Esophagus (tissue), 2 donors: ENCODE measurements at regions not wholly inside any gene's neighbourhood (a gene's known extent, or its start where the extent isn't known, plus 50 kb on each side); places are given as distances from the start of the nearest gene placed in this dataset.
"Not testable (repeated sequence)": the region's sequence is repeated elsewhere in the genome, so short reads cannot be mapped to it uniquely, and the experiment has no call there.

Experiments
- H3K27ac ChIP-seq, 2 donors: one replicate each; pipeline ENCODE4 v1.5.1; 2013; ENCODE audit warnings: low read depth in 2 of 2, mild to moderate bottlenecking in 2 of 2, inconsistent platforms in 1 of 2, low read length in 1 of 2, moderate library complexity in 1 of 2
- H3K27me3 ChIP-seq, 2 donors: one replicate each; pipeline ENCODE4 v1.6.1; 2013; ENCODE audit warnings: low read length in 2 of 2, control low read depth in 1 of 2, mild to moderate bottlenecking in 1 of 2; ENCODE audit not compliant: insufficient read depth in 2 of 2, control insufficient read depth in 1 of 2
- H3K36me3 ChIP-seq, 2 donors: one replicate each; pipeline ENCODE4 v1.6.1; 2013; ENCODE audit warnings: low read length in 1 of 2; ENCODE audit not compliant: control insufficient read depth in 2 of 2, insufficient read depth in 2 of 2
- H3K4me1 ChIP-seq, 2 donors: one replicate each; pipeline ENCODE4 v1.6.1; 2013; ENCODE audit warnings: low read length in 1 of 2; ENCODE audit not compliant: control insufficient read depth in 2 of 2, insufficient read depth in 2 of 2
- H3K4me3 ChIP-seq, 2 donors: one replicate each; pipeline ENCODE4 v1.5.1; 2013; ENCODE audit warnings: low read length in 2 of 2, mild to moderate bottlenecking in 2 of 2, low read depth in 1 of 2, moderate library complexity in 1 of 2
- H3K9me3 ChIP-seq, 2 donors: one replicate each; pipeline ENCODE4 v1.6.1; 2013; ENCODE audit warnings: mild to moderate bottlenecking in 2 of 2, low read depth in 1 of 2, low read length in 1 of 2, moderate library complexity in 1 of 2; ENCODE audit not compliant: control insufficient read depth in 2 of 2, insufficient read depth in 1 of 2
- WGBS, 2 donors: extraction: QIAGEN DNeasy Blood & Tissue Kit; methylation state at CpG; one replicate each; pipeline ENCODE4 v1.1.7; 2013; 5-methylcytosine and 5-hydroxymethylcytosine counted together
- donor health status: healthy with polysubstance abuse.
- donor health status: Bipolar disorder and iron deficiency.

GRCh38 chr21:26236281-26236680 lies 65.7 kb upstream of the APP start:
- Histone ChIP-seq H3K36me3 (no peaks in the 10 kb centered on the region), H3K27ac (no peak overlapping the region), H3K9me3 (no peaks in the 10 kb centered on the region), H3K4me1 (no peaks in the 10 kb centered on the region), H3K27me3 (no peaks in the 10 kb centered on the region), H3K4me3 (no peak overlapping the region)
- WGBS, 2 donors, result 78 to 81% methylated on average over 4 of the region's 4 CpGs

DNA sequence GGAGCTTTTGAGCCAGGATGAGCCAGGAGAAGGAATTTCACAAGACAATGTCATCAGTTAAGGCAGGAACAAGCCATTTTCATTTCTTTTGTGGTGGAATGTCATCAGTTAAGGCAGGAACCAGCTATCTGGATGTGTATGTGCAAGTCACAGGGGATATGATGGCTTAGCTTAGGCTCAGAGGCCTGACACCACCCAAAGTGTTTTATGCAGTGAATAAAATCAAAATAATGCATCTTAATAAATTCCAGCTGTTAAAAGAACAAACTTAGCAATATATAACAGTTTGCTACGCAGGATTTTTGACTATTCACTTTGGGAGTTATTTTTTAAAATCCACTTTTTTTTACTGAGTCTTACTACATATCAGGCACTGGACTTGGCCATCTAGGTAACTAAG lies 62.7 kb upstream of the APP start:
- not testable (repeated sequence) for H3K27ac ChIP-seq, H3K4me3 ChIP-seq, H3K9me3 ChIP-seq

GRCh38 chr21:26232491-26232890 lies 61.9 kb upstream of the APP start:
- not testable (repeated sequence) for H3K4me3 ChIP-seq, H3K36me3 ChIP-seq, H3K9me3 ChIP-seq, H3K27ac ChIP-seq, H3K27me3 ChIP-seq, H3K4me1 ChIP-seq
- 79 to 92% methylated on average over 8 of the region's 8 CpGs for WGBS, 2 donors

More for the DNA sequence above, 62.7 kb upstream of the APP start:
- H3K4me1 ChIP-seq, H3K36me3 ChIP-seq, H3K27me3 ChIP-seq: not testable (repeated sequence)
- 86 to 88% methylated on average over 1 of the region's 1 CpG for WGBS, 2 donors

GRCh38 chr21:26227130-26227529 lies 56.6 kb upstream of the APP start:
- Histone ChIP-seq H3K36me3 (no peaks in the 10 kb centered on the region), H3K27me3 (no peaks in the 10 kb centered on the region), H3K9me3 (no peaks in the 10 kb centered on the region), H3K4me3 (no peak overlapping the region), H3K27ac (no peak overlapping the region), H3K4me1 (no peaks in the 10 kb centered on the region)
- 78 to 90% methylated on average over 2 of the region's 2 CpGs for WGBS, 2 donors

DNA sequence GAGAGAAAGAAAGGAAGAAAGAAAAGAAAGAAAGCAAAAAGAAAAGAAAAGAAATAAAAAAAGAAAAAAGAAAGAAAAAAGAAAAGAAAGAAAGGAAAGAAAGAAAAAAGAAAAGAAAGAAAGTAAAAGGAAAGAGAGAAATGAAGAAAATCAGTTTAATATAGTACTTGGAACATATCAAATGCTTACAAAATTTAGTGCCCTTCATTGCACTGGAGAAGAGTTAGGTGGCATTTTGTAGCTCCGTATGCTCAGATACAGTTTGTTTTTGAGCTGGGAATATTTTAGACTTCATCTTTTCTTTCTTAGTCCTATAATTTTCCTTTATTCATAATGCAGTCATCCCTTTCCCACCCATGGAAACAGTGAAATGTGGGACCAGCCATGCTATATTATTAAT lies 56.2 kb upstream of the APP start:
- no peaks in the 10 kb centered on the region for H3K4me1 ChIP-seq
- no peak overlapping the region for H3K4me3 ChIP-seq
- H3K27me3 ChIP-seq, result no peaks in the 10 kb centered on the region
- WGBS, 2 donors, result 90 to 96% methylated on average over 1 of the region's 1 CpG
- H3K9me3 ChIP-seq, result no peaks in the 10 kb centered on the region
- H3K27ac ChIP-seq, result no peak overlapping the region
- no peaks in the 10 kb centered on the region for H3K36me3 ChIP-seq

DNA sequence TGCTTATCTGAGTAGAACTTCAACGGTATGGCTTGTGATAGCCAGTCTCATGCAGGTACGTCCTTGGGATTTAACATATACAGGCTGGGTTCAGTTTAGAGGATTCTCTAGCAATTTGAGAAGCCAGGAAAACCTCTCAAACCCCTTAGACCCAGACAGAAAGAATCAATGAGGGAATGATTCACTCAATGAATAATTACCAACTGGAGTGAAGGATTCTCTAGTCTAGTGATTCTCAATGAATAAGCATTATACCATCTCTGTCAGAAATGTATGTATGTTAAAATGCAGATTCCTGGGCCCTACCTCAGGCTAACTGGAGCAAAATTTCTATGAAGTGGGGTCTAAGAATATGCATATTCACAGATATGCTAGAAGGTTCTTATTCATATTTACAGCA lies 54.5 kb upstream of the APP start:
- no peaks in the 10 kb centered on the region for H3K9me3 ChIP-seq
- no peak overlapping the region for H3K27ac ChIP-seq
- H3K4me1 ChIP-seq, result no peaks in the 10 kb centered on the region
- no peaks in the 10 kb centered on the region for H3K27me3 ChIP-seq
- H3K4me3 ChIP-seq, result no peak overlapping the region
- WGBS, 2 donors, result 87 to 92% methylated on average over 2 of the region's 2 CpGs
- no peaks in the 10 kb centered on the region for H3K36me3 ChIP-seq

DNA sequence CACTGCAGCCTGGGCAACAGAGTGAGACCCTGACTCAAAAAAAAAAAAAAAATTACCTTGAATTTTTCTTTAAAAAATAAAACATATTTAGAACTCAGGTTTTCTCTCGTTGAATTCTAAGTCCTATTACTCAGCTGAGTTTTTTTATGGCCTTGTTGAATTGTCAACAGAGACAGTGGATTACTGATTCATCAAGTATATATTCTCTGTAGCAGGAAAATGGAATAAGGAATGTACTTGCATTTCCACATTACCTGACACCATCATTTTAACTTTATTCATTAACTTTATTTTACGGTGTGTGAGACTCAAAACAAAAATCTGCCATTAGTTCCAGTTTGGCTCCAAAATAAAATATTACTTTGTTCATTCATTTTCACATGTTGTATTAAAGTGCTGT lies 53.8 kb upstream of the APP start:
- Histone ChIP-seq H3K9me3 (no peaks in the 10 kb centered on the region), H3K4me3 (no peak overlapping the region), H3K4me1 (no peaks in the 10 kb centered on the region), H3K27ac (no peak overlapping the region), H3K27me3 (no peaks in the 10 kb centered on the region), H3K36me3 (no peaks in the 10 kb centered on the region)
- WGBS, 2 donors, result 65 to 92% methylated on average over 2 of the region's 2 CpGs
